ENCODE measurements at regions not wholly inside any gene's neighbourhood (a gene's known extent, or its start where the extent isn't known, plus 50 kb on each side); places are given as distances from the start of the nearest gene placed in this dataset.

DNA sequence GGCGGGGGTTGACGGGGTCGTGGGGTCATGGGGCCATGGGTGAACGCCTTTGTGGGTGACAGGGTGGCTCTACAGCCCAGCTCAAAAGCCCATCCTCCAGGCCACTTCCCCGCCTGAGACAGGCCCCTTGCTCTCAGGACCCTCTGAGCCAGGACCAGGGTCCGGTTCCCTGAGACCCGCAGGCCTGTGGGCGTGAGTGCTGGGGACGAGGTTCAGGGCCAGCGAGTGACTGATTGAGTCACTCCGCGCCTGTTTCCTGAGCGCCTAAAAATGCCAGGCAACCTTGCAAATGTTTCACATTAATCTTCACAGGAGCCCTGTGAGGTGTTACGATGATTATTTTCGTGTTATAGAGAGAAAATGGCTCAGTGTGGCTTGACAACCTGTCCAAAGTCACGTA, 97.8 kb downstream of the ZNF674 start:
- no peak for DNase-seq

DNA sequence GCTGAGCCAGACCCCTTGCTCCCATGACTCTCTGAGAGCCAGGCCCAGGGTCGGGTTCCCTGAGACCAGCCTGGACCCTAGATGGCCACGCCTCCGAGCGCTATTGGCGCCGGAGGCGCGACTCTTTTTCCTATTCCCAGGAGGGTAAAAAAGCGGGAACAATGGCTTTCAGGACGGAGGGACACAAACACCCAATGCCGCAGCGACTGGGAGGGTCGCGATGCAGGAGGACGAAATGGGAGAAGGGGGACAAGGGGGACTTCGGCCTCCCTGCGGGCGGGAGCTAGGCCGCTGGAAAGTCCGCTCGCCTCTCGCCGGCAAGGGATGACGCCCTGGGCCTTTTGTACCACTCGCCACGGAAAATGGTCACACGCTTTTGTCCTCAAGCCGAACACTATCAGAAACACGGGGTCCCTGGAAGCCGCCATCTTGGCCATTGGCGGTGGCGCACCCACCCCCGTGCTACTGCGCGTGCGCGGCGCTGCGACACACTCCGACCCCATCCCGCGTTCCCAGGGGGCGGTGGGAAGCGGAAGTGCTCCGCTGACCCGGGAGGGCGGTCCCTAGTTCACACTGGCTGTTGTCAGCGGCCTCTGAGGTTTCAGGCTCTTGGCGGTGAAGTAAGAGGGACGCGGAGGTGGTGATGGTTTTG, 98.4 kb downstream of the ZNF674 start:
- peak; percentile 82 for DNase-seq

DNA sequence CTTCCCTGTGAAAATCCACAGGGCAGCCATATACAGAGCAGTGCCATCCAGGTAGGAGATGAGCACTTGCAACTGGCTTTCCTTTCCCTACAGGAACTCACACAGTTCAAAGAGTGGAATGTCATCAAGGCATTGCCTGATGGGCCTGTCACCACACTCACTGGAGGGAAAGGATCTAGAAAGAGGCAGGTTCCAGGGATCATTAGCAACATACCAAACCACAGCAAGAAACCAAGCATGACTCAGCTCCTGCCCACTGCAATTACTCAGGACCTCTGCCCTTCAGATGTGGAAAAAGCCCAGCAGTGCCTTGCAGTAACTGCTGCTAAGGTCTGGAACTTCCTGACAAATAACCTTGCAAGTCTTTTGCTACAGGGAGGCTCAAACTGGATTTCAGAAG, 101.2 kb downstream of the ZNF674 start:
- DNase-seq: no peak

DNA sequence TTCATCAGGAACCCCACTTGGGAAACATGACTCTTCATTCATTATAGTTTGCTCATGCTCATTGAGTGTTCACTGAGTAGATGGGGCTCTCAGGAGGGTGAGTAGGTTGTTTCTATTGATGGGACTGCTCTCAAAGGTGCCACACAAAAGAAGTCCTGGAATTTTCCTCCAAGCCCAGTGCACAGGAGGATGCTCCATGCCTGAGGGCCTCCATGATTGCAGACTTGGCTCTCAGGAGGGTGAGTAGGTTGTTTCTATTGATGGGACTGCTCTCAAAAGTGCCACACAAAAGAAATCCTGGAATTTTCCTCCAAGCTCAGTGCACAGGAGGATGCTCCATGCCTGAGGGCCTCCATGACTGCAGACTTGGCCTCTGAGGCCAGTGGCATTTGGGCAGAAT, 108.5 kb downstream of the ZNF674 start:
- DNase-seq: no peak

DNA sequence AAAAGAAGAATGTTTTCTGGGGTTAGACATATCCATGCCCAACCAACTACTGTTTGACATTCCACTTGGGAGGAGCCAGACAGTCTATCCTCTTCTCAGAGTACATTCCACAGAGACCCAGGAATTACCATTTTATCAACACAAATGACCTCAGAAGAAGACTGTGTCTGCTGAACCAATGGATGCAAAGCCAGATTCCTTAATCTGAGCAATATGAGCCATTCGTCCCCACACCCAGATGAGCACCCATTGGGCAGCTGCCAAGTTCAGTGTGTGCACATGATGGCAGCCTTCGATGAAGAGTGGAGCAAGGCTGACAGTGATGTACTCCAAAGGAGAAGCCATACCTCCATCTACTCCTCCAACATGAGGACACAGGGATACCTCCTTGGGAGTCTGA, 111.3 kb downstream of the ZNF674 start:
- no peak for DNase-seq

DNA sequence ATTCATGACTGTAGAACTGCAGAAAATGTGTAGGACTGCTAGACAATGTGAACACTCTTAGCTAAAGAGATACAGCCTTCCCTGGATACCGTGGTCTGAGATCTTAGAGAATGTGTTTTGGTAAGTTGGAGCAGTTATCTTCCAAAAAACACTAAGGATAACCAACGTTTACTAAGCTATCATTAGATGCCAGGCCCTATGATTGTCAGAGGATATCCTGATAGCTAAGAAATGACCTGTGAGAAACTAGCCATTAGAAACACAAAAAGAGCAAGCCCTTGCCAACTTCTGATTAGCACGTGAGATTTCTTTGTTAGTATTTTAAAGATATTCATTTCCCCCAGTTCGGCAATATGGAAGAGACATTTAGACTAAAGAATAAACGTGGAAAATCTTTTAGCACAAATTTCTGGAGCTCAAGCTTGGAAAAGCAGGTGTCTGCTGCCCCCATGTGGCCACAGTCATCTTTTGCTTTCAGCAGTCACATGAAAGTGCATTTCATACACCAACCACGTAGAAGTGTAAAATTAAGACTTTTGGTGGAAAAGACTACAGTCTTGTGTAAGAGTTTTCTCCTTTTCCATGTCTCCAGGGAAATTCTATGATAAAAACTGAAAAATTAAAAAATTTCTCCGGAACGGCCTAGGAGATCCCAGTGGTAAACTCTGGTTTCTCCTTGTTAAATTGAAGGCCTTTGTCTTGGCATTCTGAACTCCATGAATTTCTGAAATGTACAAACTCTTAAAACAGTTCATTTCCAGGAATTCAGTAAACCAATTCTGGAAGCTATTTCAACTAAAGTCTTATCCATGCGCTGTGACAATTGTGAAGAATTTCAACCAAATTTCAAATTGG, 136.4 kb downstream of the ZNF674 start:
- DNase-seq: peak; percentile 29

DNA sequence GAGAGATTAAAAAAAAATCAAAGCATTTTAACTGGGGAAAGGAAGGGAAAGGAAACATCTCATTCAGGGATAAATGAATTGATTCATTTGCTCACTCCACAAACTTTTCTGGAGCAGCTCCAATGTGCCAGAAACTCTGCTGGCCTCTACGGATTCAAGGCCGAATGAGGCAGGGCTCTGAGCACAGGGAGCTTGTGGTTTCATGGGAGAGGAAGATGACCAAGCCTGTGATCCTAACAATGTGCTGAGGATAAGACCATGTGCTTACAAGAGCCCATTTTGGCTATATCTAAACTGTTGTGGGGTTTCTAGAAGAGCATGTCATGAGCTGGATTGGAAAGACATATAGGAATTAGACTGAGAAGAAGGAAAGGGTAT, 137.5 kb downstream of the ZNF674 start:
- DNase-seq: no peak

DNA sequence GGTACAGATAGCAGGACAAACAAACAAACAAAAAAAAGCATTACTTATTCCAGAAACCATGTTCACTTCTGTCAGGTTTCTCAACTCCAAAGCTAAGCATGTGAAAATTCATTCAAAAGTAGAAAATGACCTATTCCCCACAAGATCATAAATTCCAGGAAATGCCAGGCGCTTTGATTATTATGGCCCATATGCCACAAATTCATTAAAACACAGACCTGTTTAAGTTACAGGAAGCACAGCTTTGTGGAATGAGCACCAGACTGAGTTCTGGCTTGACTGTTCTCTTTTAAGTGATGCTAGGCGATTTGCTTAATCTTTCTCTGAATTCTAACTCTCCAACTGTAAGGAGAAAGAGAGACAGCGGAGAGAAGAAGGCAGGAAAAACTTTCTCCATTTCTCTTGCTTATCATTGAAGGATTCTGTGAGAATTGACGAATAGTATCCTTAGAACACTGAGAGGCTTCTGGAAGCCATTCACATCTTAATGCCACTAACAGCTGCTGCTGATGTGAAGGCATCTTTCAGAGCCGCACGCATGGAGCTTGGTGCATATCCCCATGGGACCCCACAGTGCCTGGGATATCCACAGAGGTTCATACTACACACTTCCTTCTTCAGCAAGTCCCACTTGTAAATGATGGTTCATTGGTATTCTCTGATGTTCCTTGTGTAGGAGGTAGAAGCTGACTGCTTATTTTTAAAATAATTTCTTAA, 138.0 kb downstream of the ZNF674 start:
- DNase-seq: no peak

DNA sequence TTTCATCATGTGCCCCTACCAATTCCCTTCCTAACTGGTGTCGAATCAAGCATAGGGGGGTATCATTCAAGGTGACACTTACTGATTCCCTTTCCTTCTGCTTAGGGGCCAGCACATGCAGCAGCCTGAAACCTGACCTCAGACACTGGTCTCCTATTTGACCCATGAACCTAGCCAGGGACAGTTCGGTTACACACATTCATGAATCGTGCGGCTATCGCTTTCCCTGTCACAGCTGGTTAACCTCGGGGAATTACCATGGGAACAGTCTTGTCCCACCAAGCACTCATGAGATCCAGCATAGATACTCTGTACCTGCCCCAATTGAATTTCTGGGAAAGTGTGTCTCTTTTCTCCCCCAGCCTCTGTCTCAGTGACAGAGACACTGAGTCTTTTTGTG, 140.4 kb downstream of the ZNF674 start:
- DNase-seq: no peak

DNA sequence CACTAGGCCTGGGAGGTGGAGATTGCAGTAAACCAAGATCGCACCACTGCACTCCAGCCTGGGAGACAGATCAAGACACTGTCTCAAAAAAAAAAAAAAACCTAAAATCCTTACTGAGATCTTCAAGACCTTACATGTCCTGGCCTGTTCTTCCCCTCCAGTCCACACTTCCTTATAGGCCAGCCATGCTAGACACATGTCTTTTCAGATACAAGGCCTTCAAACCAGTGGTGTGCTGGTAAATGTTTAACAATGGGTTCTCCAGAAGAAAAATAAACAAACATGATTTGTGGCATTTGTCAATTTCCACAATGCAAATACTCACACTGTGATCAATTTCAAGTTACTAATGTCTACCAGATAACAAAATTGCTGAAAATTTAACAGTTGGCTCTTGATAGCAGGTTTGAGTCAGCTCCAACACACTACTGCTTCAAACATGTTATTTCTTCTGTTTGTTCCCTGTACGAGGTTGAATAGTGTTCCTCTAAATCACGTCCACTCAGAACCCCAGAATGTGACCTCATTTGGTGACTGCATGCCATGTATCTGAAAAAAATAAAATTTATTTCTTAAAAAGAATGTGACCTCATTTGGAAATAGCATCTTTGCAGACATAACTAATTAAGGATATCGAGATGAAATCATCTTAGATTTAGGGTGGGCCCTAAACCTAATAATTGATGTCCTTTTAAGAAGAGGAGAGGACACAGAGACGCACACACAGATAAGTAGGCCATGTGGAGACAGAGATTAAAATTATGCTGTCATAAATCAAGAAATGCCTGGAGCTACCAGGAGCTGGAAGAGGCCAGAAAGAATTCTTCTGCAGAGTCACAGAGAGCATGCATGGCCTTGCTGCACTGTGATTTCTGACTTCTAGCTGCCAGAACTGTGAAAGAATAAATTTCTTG, 144.4 kb downstream of the ZNF674 start:
- no peak for DNase-seq

DNA sequence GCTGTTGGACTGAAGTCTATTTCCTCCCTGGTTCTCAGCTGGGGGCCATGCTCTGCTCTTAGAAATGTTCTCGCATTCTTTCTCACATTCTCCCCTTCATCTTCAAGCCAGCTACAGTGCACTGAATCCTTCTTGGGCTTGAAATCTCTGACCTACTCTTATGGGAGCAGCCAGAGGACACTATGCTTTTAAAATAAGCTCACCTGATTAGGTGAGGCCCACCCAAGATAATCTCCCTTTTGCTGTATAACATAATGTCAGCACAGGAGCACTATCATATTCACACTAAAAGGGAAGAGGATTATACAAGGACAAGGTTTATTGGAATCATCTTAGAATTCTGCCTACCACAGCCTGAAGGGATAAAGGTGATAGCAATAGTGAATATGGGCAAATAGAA, 146.3 kb downstream of the ZNF674 start:
- no peak for DNase-seq

DNA sequence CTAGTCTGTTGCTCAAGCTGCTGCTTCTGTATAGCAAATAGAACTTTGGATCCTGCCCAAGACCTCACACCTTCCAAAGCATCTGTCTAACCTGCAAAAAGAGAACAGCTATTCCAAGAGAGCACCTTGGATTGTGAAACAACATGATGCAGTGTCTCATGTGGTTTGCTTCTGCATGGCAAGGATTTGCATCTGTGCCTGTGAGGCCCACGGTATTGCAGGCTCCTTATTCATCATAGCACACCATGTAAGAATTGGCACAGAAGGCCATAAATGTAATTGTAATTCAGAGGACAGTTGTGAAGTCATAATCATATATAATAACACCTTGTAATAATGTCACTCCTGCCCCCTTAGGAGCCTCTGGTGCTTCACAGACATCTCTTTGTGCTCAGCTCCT, 147.1 kb downstream of the ZNF674 start:
- no peak for DNase-seq

DNA sequence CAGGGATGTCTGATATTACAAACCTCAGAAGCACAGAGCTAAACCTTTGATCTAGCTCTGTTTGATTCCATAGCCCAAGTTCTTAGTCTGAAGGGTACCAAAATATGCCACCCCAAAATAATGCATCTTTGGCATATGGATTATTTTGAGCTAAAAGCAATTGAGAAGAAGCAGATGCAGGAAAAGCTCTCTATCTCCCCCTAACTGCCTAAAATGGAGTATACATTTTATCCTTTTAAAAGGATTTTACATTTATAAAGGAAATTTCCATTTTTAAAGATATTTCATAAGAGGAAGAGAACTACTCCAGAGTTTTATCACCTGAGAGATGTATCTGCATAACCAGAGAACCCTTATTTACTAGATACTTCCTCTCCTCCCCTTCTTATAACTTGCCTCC, 158.7 kb downstream of the ZNF674 start:
- DNase-seq: no peak

DNA sequence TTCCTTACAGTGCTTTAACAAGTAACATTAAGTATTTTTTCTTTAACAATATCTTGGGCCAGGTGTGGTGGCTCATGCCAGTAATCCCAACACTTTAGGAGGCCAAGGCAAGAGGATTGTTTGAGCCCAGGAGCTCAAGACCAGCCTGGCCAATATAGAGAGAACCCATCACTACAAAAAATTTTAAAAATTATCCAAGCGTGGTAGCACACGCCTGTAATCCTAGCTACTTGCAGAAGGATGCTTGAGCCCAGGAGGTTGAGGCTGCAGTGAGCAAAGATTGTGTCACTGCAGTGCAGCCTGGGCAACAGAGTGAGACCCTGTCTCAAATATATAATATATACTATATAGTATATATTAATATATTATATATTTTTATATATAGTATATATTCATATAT, 162.2 kb downstream of the ZNF674 start:
- no peak for DNase-seq

DNA sequence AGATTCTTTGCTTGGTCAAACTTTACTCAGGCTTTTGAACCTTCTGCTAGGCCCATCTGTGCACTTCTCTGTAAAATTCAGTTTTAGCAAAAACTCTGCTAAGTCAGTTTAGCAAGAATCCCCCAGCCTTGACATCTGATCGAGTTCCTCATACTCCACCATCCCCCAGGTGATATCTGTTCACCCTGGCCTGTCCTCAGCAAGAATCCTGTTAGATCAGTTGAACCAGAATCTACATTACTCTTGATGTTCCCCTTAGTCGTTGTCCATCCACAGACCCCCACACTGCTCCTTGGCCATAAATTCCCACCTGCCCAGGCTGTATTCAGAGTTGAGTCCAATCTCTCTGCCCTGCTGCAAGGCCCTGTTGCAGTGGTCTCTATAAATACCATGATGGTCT, 162.6 kb downstream of the ZNF674 start:
- DNase-seq: no peak

DNA sequence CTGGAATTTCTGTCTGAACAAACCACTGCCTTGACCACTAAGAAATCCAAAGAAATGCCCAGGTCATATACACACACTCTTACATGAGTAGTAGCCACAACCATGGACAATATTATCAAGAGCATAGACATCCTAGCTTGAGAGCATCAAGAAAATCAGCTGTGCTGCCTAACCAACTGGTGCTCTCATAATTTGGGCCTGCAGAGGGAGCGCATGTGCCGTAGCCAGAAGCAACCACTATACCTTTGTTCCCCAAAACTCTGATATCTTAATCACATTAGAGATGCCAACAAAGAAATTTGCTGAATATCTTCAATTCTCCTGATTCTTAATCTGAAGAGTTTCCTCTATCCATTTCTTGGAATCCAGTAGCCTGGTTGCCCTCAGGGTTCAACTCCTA, 163.6 kb downstream of the ZNF674 start:
- DNase-seq: no peak

DNA sequence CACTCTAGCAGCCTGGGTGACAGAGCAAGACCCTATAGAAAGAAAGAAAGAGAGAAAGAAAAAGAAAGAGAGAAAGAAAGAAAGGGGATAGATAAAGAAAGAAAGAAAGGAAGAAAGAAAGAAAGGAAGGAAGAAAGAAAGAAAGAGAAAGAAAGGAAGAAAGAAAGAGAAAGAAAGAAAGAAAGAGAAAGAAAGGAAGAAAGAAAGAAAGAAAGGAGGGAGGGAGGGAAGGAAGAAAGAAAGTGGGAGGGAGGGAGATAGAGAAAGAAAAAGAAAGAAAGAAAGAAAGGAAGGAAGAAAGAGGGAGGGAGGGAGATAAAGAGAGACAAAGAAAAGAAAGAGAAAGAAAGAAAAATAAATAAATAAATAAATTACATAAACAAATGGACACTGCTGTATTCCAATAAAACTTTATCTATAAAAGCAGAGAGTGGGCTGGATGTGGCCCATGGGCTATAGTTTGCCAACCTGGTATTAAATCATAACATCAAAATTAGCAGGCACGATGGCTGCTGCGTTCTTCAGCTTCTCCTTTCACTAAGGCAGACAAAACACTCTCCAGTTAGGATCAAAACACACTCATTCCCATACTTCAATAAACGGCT, 165.0 kb downstream of the ZNF674 start:
- no peak for DNase-seq

DNA sequence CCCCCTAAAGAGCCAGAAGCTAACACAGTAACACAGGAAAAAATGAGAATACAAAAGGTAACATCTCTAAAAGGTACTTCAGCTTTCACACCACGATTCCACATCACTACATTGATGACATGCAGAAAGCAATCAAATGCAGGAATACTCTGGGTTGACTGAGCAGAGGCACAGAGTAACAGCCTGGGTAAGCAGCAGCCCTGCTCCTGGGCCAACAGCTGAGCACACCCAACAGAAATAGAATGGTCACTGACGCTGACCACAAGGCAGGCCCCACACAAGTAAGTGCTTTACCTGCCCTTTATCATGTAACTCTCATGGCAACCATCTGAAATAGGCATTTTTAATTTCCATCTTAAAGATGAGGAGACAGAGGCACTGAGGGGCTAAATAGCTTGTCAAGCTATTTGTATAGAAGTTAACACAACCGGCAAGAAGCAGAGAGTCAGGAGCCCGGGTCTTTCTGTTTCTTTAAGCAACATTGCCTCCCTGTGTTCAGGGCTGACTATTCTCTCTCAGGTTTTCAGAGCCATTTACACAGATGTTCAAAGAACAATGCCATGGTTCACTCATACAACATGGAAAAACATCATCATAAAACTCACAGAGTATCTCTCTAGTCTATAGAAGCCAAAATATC, 168.9 kb downstream of the ZNF674 start:
- no peak for DNase-seq

DNA sequence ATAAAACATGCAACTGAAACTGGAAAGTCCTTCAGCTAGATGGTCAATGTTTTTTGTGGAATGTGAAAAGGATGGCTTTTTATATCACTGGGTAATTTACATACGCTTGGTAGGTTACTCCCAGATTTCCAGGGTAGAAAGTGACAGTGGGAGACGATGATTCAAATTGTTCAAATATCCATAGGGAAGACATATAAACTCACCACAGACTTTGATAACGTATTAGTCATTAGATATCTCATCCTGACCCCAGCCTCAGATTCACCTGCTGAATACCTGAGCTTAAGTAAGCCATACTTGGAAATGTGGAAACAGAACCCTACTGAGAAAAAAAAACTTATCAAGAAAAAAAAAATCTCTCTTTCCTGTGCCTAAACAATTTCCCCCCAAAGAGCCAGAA, 169.4 kb downstream of the ZNF674 start:
- DNase-seq: no peak

DNA sequence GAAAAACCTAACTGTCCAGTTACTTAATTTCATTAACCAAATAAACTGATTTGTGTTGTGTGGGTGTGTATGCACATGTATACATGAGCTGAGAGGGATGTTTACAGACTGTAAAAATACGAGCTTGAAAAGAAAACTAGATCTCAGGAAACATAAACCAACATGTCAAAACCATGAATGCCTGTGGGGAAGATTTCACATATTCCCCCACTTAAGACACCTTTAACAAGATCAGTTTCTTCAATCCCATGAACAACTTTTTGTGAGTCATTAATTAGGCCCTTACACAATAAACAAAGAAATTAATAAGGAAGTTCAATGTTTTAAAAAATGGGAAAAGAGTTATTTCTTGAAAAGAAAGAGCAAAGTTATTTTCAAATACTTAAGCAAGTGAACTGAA, 170.8 kb downstream of the ZNF674 start:
- DNase-seq: no peak

DNA sequence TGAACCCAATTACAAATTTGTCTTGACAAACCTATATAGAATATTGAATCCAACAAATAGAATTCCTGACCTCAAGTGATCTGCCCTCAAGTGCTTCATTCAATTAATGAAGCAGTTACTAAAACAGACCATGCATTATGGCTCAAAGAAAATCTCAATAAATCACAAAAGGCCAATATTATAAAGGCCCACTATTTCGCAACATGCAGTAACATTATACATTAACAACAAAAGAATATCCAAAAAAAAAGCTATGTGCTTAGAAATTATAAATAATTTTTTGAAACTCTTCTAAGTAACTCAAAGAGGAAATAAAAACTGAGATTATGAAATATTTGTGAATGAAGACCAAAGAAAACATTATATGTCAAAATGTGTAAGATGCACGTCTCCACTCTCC, 177.7 kb downstream of the ZNF674 start:
- DNase-seq: no peak

All from 8988T (cell line).